Brain microvascular endothelial cell (primary cell): ENCODE measurements at regions not wholly inside any gene's neighbourhood (a gene's known extent, or its start where the extent isn't known, plus 50 kb on each side); places are given as distances from the start of the nearest gene placed in this dataset.

Experiments used
- DNase-seq: peaks from one replicate; pipeline ENCODE4 v3.0.0-alpha.2; 2020
- H3K27ac ChIP-seq: fragments of 250-450 bp; sonication (Bioruptor Pico); 2 replicates; pipeline ENCODE4 v1.5.1; 2020; ENCODE audit warnings: mild to moderate bottlenecking, moderate library complexity
- H3K27me3 ChIP-seq: fragments of 250-450 bp; sonication (Bioruptor Pico); replicated peaks from 2 replicates; pipeline ENCODE4 v1.5.1; 2020; ENCODE audit warnings: mild to moderate bottlenecking
- H3K36me3 ChIP-seq: fragments of 250-450 bp; sonication (Bioruptor Pico); replicated peaks from 2 replicates; pipeline ENCODE4 v1.5.1; 2020; ENCODE audit warnings: mild to moderate bottlenecking
- H3K4me3 ChIP-seq: 2 replicates; pipeline ENCODE4 v1.5.1; 2011; ENCODE audit warnings: low read depth, mild to moderate bottlenecking, control low read depth, low read length, moderate library complexity
- CTCF ChIP-seq: IDR thresholded peaks from 2 replicates; pipeline ENCODE4 v1.5.1; 2011; ENCODE audit warnings: low read depth, mild to moderate bottlenecking, moderate library complexity, low read length, control low read depth, inconsistent platforms; ENCODE audit errors: missing control alignments
- in situ Hi-C: cut with HindIII; loops from 2 replicates; pipeline ENCODE4 v1.10.0; 2017; ENCODE audit warnings: low sequenced_read_pairs, low pct_ligation_motif_present

DNA sequence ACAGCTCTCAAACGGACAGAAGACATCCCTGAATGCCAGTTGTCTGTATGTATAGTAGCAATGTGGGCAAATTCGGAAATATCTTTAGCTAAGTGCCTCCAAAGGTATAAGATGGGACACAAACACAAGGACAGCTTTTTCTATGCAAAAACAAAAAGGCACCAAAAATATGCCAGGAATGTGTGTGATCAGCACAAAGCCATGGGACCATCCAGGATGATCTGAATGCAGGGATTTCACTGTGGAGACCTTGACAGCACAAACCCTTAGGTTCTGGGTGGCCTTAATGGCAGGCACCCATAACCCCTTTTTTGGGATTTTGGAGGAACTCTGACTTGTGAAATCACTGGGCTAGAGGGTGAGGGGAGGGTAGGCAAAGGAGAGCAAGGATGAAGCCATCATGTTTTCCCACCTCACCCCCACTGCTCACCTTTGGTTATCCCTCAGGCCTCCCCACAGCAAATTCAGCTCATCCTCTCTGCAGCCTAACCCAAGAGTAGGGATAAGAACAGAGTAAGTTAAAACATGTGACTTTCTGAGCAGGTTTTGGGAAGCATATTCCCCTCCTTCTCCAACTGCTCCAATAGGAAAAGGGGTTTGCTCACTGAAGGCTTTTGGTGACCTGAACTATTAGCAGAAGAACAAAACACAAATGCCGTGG lies 154.6 kb downstream of the SNX19 start:
- no peak for DNase-seq
- H3K27ac ChIP-seq: no peak overlapping the region
- H3K27me3 ChIP-seq: no peaks in the 10 kb centered on the region
- TF ChIP-seq CTCF: no peak
- in situ Hi-C loops: no loop called here
- H3K4me3 ChIP-seq: no peak overlapping the region
- H3K36me3 ChIP-seq: no peaks in the 10 kb centered on the region

DNA sequence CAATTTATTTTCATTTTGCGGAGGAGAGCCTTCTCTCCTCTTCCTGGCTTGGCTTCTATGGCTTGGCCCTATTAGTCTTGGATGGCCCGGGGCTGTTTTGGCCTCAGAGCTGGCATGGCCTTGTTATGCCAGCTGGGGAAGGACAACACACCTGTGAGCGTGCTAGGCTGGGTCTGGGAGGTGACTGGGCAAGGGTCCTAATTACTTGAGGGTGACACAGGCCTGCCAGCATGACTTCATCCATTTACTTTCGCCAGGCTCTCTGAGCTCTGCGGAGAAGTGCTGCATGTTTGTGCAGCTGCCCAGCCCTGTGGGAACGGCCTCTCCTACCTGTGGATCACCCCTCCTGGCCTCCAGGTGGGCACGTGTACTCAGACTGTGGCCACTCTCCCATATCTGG lies 153.6 kb downstream of the SNX19 start:
- no peaks in the 10 kb centered on the region for H3K36me3 ChIP-seq
- no peak for TF ChIP-seq CTCF
- no peak overlapping the region for H3K27ac ChIP-seq
- H3K4me3 ChIP-seq: no peak overlapping the region
- in situ Hi-C loops: no loop called here
- H3K27me3 ChIP-seq: no peaks in the 10 kb centered on the region
- DNase-seq: no peak

- no peak for DNase-seq
- H3K27me3 ChIP-seq: no peaks in the 10 kb centered on the region
- H3K27ac ChIP-seq: no peak overlapping the region
- in situ Hi-C loops: no loop called here
- H3K4me3 ChIP-seq: no peak overlapping the region
- no peaks in the 10 kb centered on the region for H3K36me3 ChIP-seq
- no peak for TF ChIP-seq CTCF
Observed at GRCh38 chr11:130763087-130763980, 152.9 kb downstream of the SNX19 start.

- no peak for DNase-seq
- Histone ChIP-seq H3K27ac (no peak overlapping the region), H3K27me3 (no peaks in the 10 kb centered on the region), H3K4me3 (no peak overlapping the region), H3K36me3 (no peaks in the 10 kb centered on the region)
- in situ Hi-C loops: no loop called here
- TF ChIP-seq CTCF: no peak
Observed at GRCh38 chr11:130765406-130765805, 150.9 kb downstream of the SNX19 start.

DNA sequence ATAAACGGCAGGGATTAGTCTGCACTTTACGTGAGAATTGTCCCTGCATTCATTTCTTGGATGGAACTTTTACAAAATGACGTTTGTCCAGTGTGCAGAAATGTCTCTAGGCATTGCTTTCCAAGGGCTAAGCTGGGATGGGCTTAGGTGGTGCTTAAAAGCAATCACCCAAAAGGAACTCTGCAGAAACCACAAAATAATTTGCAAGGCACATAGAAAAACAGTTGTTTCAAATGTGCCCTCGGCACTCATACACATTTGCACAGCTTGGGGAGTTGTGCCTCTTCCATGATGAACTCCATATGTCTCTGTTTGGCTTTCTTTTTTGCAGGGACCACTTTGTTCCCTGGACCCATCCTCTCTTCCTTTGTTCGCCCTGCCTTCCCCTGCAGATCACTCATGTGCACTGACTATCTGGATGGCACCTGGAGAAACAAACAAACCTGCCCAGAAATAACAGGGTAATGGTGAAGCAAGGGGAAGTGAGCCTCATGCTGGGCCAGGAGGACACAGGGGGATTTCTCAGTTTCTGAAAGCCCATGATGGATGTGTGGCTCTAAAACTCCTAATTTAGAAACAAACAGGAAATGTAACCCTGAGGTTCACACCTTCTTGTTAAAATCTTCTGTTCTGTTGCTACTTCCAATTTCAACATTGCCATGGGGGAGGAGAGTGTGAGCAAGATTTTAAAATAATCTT lies 150.2 kb downstream of the SNX19 start:
- no peak for DNase-seq
- Histone ChIP-seq H3K36me3 (no peaks in the 10 kb centered on the region), H3K27me3 (no peaks in the 10 kb centered on the region), H3K4me3 (no peak overlapping the region), H3K27ac (no peak overlapping the region)
- no peak for TF ChIP-seq CTCF
- in situ Hi-C loops: no loop called here
